Small intestine (tissue), 7 donors: ENCODE measurements at regions not wholly inside any gene's neighbourhood (a gene's known extent, or its start where the extent isn't known, plus 50 kb on each side); places are given as distances from the start of the nearest gene placed in this dataset.
A peak's percentile ranks its signal among the peaks of the same experiment; 100 is the strongest.

Experiments
- DNase-seq, 2 donors: peaks; one replicate each; pipeline versions ENCODE4 v3.0.0 to v3.0.0-alpha.2; 2013
- FAIRE-seq: peaks from 2 replicates; lab custom pipeline; 2012; peaks lifted over from hg19 to GRCh38; lab: Jason Lieb, UNC
- H3K27ac ChIP-seq, 3 donors: one replicate each; pipeline ENCODE4 v1.5.1; 2013; ENCODE audit warnings: low read length in 2 of 3, mild to moderate bottlenecking in 2 of 3, control low read depth in 1 of 3, inconsistent platforms in 1 of 3, low read depth in 1 of 3, moderate library complexity in 1 of 3
- H3K27me3 ChIP-seq, 3 donors: one replicate each; pipeline ENCODE4 v1.6.1; 2013; ENCODE audit warnings: low read length in 3 of 3, inconsistent platforms in 1 of 3; ENCODE audit not compliant: control insufficient read depth in 3 of 3, insufficient read depth in 3 of 3
- H3K36me3 ChIP-seq, 3 donors: one replicate each; pipeline ENCODE4 v1.6.1; 2013; ENCODE audit warnings: low read length in 3 of 3, inconsistent platforms in 1 of 3, low read depth in 1 of 3, mild to moderate bottlenecking in 1 of 3, moderate library complexity in 1 of 3; ENCODE audit not compliant: control insufficient read depth in 3 of 3, insufficient read depth in 2 of 3
- H3K4me1 ChIP-seq, 3 donors: one replicate each; pipeline ENCODE4 v1.6.1; 2013; ENCODE audit warnings: low read length in 2 of 3, inconsistent platforms in 1 of 3, low read depth in 1 of 3, mild to moderate bottlenecking in 1 of 3, moderate library complexity in 1 of 3; ENCODE audit not compliant: control insufficient read depth in 3 of 3, insufficient read depth in 2 of 3
- H3K4me3 ChIP-seq, 3 donors: one replicate each; pipeline ENCODE4 v1.5.1; 2013; ENCODE audit warnings: low read length in 3 of 3, control low read depth in 1 of 3, inconsistent platforms in 1 of 3, low read depth in 1 of 3, mild to moderate bottlenecking in 1 of 3, moderate library complexity in 1 of 3
- H3K9me3 ChIP-seq, 2 donors: one replicate each; pipeline ENCODE4 v1.6.1; 2013; ENCODE audit warnings: low read depth in 1 of 2, low read length in 1 of 2; ENCODE audit not compliant: control insufficient read depth in 2 of 2, insufficient read depth in 1 of 2
- WGBS, 3 donors: extraction: QIAGEN DNeasy Blood & Tissue Kit; methylation state at CpG; one replicate each; pipeline ENCODE4 v1.1.7; 2013; 5-methylcytosine and 5-hydroxymethylcytosine counted together
- donor health status: healthy with polysubstance abuse.
- donor health status: control.
- donor health status: control.
- donor health status: Bipolar disorder and iron deficiency.
- donor health status: healthy.

GRCh38 chr10:133017203-133017601 lies 70.5 kb upstream of the ADGRA1 start:
- H3K27me3 ChIP-seq, result no peaks in the 10 kb centered on the region
- H3K4me3 ChIP-seq, result no peak overlapping the region
- WGBS, 3 donors, result 91 to 94% (median 92%) methylated on average over 27 of the region's 27 CpGs
- DNase-seq, result no peak
- no peaks in the 10 kb centered on the region for H3K9me3 ChIP-seq
- no peaks in the 10 kb centered on the region for H3K36me3 ChIP-seq
- H3K27ac ChIP-seq, result no peak overlapping the region
- no peaks in the 10 kb centered on the region for H3K4me1 ChIP-seq
- FAIRE-seq, result no peak

GRCh38 chr10:133016493-133017202 lies 71.1 kb upstream of the ADGRA1 start:
- DNase-seq (no peak), FAIRE-seq (no peak)
- Histone ChIP-seq H3K4me1 (no peaks in the 10 kb centered on the region), H3K9me3 (no peaks in the 10 kb centered on the region), H3K4me3 (no peak overlapping the region), H3K36me3 (no peaks in the 10 kb centered on the region), H3K27ac (no peak overlapping the region), H3K27me3 (no peaks in the 10 kb centered on the region)
- WGBS, 3 donors, result 93 to 95% (median 93%) methylated on average over 41 to 45 of the region's 45 CpGs

- H3K36me3 ChIP-seq, result no peaks in the 10 kb centered on the region
- no peaks in the 10 kb centered on the region for H3K9me3 ChIP-seq
- no peak overlapping the region for H3K27ac ChIP-seq
- H3K27me3 ChIP-seq, result no peaks in the 10 kb centered on the region
- no peak overlapping the region for H3K4me3 ChIP-seq
- 90 to 92% (median 92%) methylated on average over 29 to 34 of the region's 34 CpGs for WGBS, 3 donors
- DNase-seq, result no peak
- no peak for FAIRE-seq
- no peaks in the 10 kb centered on the region for H3K4me1 ChIP-seq
Observed at GRCh38 chr10:133015816-133016462, 71.8 kb upstream of the ADGRA1 start.

GRCh38 chr10:133015321-133015720 lies 72.4 kb upstream of the ADGRA1 start:
- H3K27ac ChIP-seq, result no peak overlapping the region
- DNase-seq (no peak), FAIRE-seq (no peak)
- H3K4me3 ChIP-seq, result no peak overlapping the region
- H3K36me3 ChIP-seq, result no peaks in the 10 kb centered on the region
- H3K4me1 ChIP-seq, result no peaks in the 10 kb centered on the region
- H3K9me3 ChIP-seq, result no peaks in the 10 kb centered on the region
- no peaks in the 10 kb centered on the region for H3K27me3 ChIP-seq
- 83 to 90% (median 88%) methylated on average over 18 of the region's 18 CpGs for WGBS, 3 donors

GRCh38 chr10:133014416-133015210 lies 72.2 kb upstream of the CFAP46 start:
- Histone ChIP-seq H3K9me3 (no peaks in the 10 kb centered on the region), H3K4me1 (no peaks in the 10 kb centered on the region), H3K4me3 (no peak overlapping the region), H3K27ac (no peak overlapping the region), H3K36me3 (no peaks in the 10 kb centered on the region), H3K27me3 (no peaks in the 10 kb centered on the region)
- DNase-seq (no peak), FAIRE-seq (no peak)
- 84 to 86% (median 85%) methylated on average over 36 to 38 of the region's 38 CpGs for WGBS, 3 donors

- Histone ChIP-seq H3K27ac (no peak overlapping the region), H3K27me3 (no peaks in the 10 kb centered on the region), H3K4me3 (no peak overlapping the region), H3K9me3 (no peaks in the 10 kb centered on the region), H3K4me1 (peaks cover 0 to 4% (median 0%) of the 10 kb centered on the region in 3 donors), H3K36me3 (no peaks in the 10 kb centered on the region)
- WGBS, 3 donors, result 22 to 51% (median 27%) methylated on average over 15 to 18 of the region's 18 CpGs
- peak in 1 of 2 donors; percentile 34 for DNase-seq
- FAIRE-seq, result peak; percentile 64
Observed at GRCh38 chr10:133013463-133013862, 71.1 kb upstream of the CFAP46 start.

GRCh38 chr10:133012573-133013359 lies 70.4 kb upstream of the CFAP46 start:
- WGBS, 3 donors, result 92% methylated on average over 58 of the region's 58 CpGs
- no peak for FAIRE-seq
- H3K36me3 ChIP-seq, result no peaks in the 10 kb centered on the region
- DNase-seq, result no peak
- H3K4me3 ChIP-seq, result no peak overlapping the region
- H3K4me1 ChIP-seq, result peaks cover 0 to 4% (median 0%) of the 10 kb centered on the region in 3 donors
- H3K9me3 ChIP-seq, result no peaks in the 10 kb centered on the region
- no peaks in the 10 kb centered on the region for H3K27me3 ChIP-seq
- H3K27ac ChIP-seq, result no peak overlapping the region

GRCh38 chr10:133011882-133012281 lies 69.5 kb upstream of the CFAP46 start:
- no peaks in the 10 kb centered on the region for H3K9me3 ChIP-seq
- 80 to 89% (median 88%) methylated on average over 10 of the region's 10 CpGs for WGBS, 3 donors
- peaks cover 0 to 4% (median 0%) of the 10 kb centered on the region in 3 donors for H3K4me1 ChIP-seq
- H3K36me3 ChIP-seq, result no peaks in the 10 kb centered on the region
- no peak overlapping the region for H3K4me3 ChIP-seq
- no peak for DNase-seq
- no peak for FAIRE-seq
- no peak overlapping the region for H3K27ac ChIP-seq
- H3K27me3 ChIP-seq, result no peaks in the 10 kb centered on the region
